Sigmoid colon (tissue), 6 donors: ENCODE measurements at regions not wholly inside any gene's neighbourhood (a gene's known extent, or its start where the extent isn't known, plus 50 kb on each side); places are given as distances from the start of the nearest gene placed in this dataset.
"Not testable (repeated sequence)": the region's sequence is repeated elsewhere in the genome, so short reads cannot be mapped to it uniquely, and the experiment has no call there.

Source experiments
- DNase-seq: peaks from one replicate; pipeline ENCODE4 v3.0.0-alpha.2; 2019
- H3K27ac ChIP-seq, 4 donors: fragments of 200-600 bp; sonication (generic); one replicate each; pipeline ENCODE4 v1.5.1; 2016 to 2019; ENCODE audit warnings: mild to moderate bottlenecking in 1 of 4
- H3K27me3 ChIP-seq, 3 donors: fragments of 200-600 bp; sonication (generic); one replicate each; pipeline ENCODE4 v1.5.1; 2019; ENCODE audit warnings: mild to moderate bottlenecking in 1 of 3
- H3K36me3 ChIP-seq, 4 donors: fragments of 200-600 bp; sonication (generic); one replicate each; pipeline ENCODE4 v1.5.1; 2016 to 2019
- H3K4me1 ChIP-seq, 4 donors: fragments of 200-600 bp; sonication (generic); one replicate each; pipeline ENCODE4 v1.5.1; 2017 to 2019
- H3K4me3 ChIP-seq, 4 donors: fragments of 200-600 bp; sonication (generic); one replicate each; pipeline ENCODE4 v1.5.1; 2017 to 2019; ENCODE audit warnings: mild to moderate bottlenecking in 2 of 4, moderate library complexity in 1 of 4
- H3K9me3 ChIP-seq, 4 donors: fragments of 200-600 bp in 3 of 4; sonication (generic) in 3 of 4; one replicate each; pipeline versions ENCODE4 v1.5.1 to v1.6.1; 2013 to 2019
- EP300 ChIP-seq, 4 donors: sonication (generic); formaldehyde crosslinking; IDR thresholded peaks; one replicate each; pipeline ENCODE4 v1.6.1; 2017; ENCODE audit warnings: antibody characterized with exemption in 4 of 4
- POLR2A ChIP-seq, 2 donors: fragments of 450-650 bp; IDR thresholded peaks; one replicate each; pipeline ENCODE4 v1.6.1; 2016; ENCODE audit warnings: antibody characterized with exemption in 2 of 2, mild to moderate bottlenecking in 2 of 2, moderate library complexity in 2 of 2
- POLR2AphosphoS5 ChIP-seq, 4 donors: sonication (generic); formaldehyde crosslinking; IDR thresholded peaks; one replicate each; pipeline ENCODE4 v1.6.1; 2017; ENCODE audit warnings: antibody characterized with exemption in 4 of 4
- WGBS, 2 donors: extraction: QIAGEN DNeasy Blood & Tissue Kit; methylation state at CpG; one replicate each; pipeline ENCODE4 v1.1.7; 2013; 5-methylcytosine and 5-hydroxymethylcytosine counted together
- intact Hi-C: fragments of 100-400 bp; cut with DNase I; formaldehyde crosslinking; loops from one replicate; pipeline ENCODE4 v1.15.1; 2023
- TF ChIP-seq, protein P1 (sequence below), 4 experiments: fragments of 450-650 bp in 3 of 4; fragments of 200-600 bp in 1 of 4; IDR thresholded peaks; one replicate each; pipeline ENCODE4 v1.5.1; 2016 to 2019; ENCODE audit warnings: antibody characterized with exemption in 4 of 4, mild to moderate bottlenecking in 3 of 4, moderate library complexity in 2 of 4
- donor health status: healthy with polysubstance abuse.
- donor health status: healthy.

DNA sequence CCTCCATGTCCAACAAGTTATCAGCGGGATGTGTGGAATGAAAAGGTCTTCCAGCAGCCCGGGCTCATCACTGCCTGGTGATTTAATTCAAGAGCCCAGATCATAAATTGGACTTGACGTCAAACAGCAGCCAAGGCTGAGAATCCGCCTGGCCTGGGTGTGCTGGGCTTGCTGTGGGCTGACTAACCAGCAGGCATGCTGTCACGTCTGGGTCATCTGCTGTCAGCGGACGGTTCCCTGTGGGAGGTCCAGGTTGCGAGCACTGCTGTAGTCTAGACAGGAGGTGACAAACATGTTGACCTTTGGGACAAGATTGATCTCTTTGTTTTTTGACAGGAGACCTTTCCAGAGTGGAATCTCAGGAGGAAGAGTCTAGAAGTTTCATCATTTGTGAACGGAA lies 289.7 kb downstream of the OSTF1 start:
- Histone ChIP-seq H3K27me3 (no peaks in the 10 kb centered on the region), H3K4me1 (peaks cover 0 to 4% (median 0%) of the 10 kb centered on the region in 4 donors), H3K4me3 (no peak overlapping the region), H3K36me3 (no peaks in the 10 kb centered on the region), H3K9me3 (peaks cover 0 to 4% (median 0%) of the 10 kb centered on the region in 4 donors), H3K27ac (peak overlapping the region in 1 of 4 donors; percentile 55)
- peak; percentile 76 for DNase-seq
- TF ChIP-seq POLR2A (IDR thresholded peaks at IDR 0.05) (no peak), POLR2AphosphoS5 (IDR thresholded peaks at IDR 0.05) (peak in 2 of 4 donors; percentile 20 to 21), EP300 (IDR thresholded peaks at IDR 0.05) (no peak)
- TF ChIP-seq, protein P1, sequence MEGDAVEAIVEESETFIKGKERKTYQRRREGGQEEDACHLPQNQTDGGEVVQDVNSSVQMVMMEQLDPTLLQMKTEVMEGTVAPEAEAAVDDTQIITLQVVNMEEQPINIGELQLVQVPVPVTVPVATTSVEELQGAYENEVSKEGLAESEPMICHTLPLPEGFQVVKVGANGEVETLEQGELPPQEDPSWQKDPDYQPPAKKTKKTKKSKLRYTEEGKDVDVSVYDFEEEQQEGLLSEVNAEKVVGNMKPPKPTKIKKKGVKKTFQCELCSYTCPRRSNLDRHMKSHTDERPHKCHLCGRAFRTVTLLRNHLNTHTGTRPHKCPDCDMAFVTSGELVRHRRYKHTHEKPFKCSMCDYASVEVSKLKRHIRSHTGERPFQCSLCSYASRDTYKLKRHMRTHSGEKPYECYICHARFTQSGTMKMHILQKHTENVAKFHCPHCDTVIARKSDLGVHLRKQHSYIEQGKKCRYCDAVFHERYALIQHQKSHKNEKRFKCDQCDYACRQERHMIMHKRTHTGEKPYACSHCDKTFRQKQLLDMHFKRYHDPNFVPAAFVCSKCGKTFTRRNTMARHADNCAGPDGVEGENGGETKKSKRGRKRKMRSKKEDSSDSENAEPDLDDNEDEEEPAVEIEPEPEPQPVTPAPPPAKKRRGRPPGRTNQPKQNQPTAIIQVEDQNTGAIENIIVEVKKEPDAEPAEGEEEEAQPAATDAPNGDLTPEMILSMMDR (IDR thresholded peaks at IDR 0.05): no peak
- intact Hi-C loops: no loop called here
- WGBS, 2 donors: 75 to 81% methylated on average over 9 of the region's 9 CpGs

DNA sequence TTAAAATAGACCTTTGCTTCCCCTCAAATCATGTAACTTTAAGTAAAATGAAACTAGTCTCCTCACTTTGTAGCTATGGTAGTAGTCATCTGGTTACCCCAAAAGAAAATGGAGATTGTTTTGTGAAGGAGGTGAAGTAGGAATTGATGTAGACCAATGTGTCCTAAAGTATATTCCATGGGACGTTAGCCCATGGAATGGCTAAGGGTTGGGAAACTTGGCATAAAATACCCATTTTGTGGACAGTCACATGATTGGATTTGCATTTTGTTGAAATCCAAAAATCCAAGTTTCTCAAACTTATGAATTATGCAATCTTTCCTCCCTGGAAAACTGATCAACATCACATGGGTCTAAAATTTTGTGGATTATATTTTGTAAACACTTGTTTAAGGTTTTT lies 290.6 kb downstream of the OSTF1 start:
- intact Hi-C loops: no loop called here
- TF ChIP-seq POLR2AphosphoS5 (IDR thresholded peaks at IDR 0.05): peak in 1 of 4 donors; percentile 24
- TF ChIP-seq, protein P1 (IDR thresholded peaks at IDR 0.05): no peak
- H3K4me1 ChIP-seq: peaks cover 0 to 4% (median 0%) of the 10 kb centered on the region in 4 donors
- no peaks in the 10 kb centered on the region for H3K27me3 ChIP-seq
- H3K27ac ChIP-seq: peak overlapping the region in 1 of 4 donors; percentile 55
- H3K36me3 ChIP-seq: no peaks in the 10 kb centered on the region
- WGBS, 2 donors: 82 to 88% methylated on average over 1 of the region's 1 CpG
- DNase-seq: no peak
- no peak overlapping the region for H3K4me3 ChIP-seq
- H3K9me3 ChIP-seq: peaks cover 0 to 3% (median 1%) of the 10 kb centered on the region in 4 donors

- 51 to 86% methylated on average over 2 of the region's 2 CpGs for WGBS, 2 donors
- intact Hi-C loops: no loop called here
Observed at GRCh38 chr9:75382126-75382525, 293.8 kb downstream of the OSTF1 start.

GRCh38 chr9:75383420-75384034 lies 295.2 kb downstream of the OSTF1 start:
- H3K27me3 ChIP-seq, H3K4me1 ChIP-seq, H3K36me3 ChIP-seq, H3K4me3 ChIP-seq, H3K9me3 ChIP-seq, DNase-seq, H3K27ac ChIP-seq, intact Hi-C loops: not testable (repeated sequence)
- WGBS, 2 donors: 81 to 94% methylated on average over 1 of the region's 1 CpG

More at GRCh38 chr9:75382126-75382525, 293.8 kb downstream of the OSTF1 start:
- Histone ChIP-seq H3K36me3 (no peaks in the 10 kb centered on the region), H3K4me1 (peaks cover 0 to 4% (median 0%) of the 10 kb centered on the region in 4 donors), H3K9me3 (peaks cover 0 to 8% (median 3%) of the 10 kb centered on the region in 4 donors), H3K4me3 (no peak overlapping the region), H3K27me3 (no peaks in the 10 kb centered on the region), H3K27ac (no peak overlapping the region)
- TF ChIP-seq, protein P1 (IDR thresholded peaks at IDR 0.05): no peak
- TF ChIP-seq POLR2AphosphoS5 (IDR thresholded peaks at IDR 0.05) (no peak), EP300 (IDR thresholded peaks at IDR 0.05) (no peak), POLR2A (IDR thresholded peaks at IDR 0.05) (no peak)
- no peak for DNase-seq

GRCh38 chr9:75385236-75385635 lies 296.9 kb downstream of the OSTF1 start:
- no peak for DNase-seq
- H3K36me3 ChIP-seq: no peaks in the 10 kb centered on the region
- intact Hi-C loops: no loop called here
- no peaks in the 10 kb centered on the region for H3K4me1 ChIP-seq
- no peak overlapping the region for H3K27ac ChIP-seq
- no peak overlapping the region for H3K4me3 ChIP-seq
- no peaks in the 10 kb centered on the region for H3K27me3 ChIP-seq
- TF ChIP-seq, protein P1 (IDR thresholded peaks at IDR 0.05): no peak
- TF ChIP-seq POLR2AphosphoS5 (IDR thresholded peaks at IDR 0.05): no peak
- TF ChIP-seq POLR2A (IDR thresholded peaks at IDR 0.05): no peak
- TF ChIP-seq EP300 (IDR thresholded peaks at IDR 0.05): no peak
- peaks cover 0 to 8% (median 3%) of the 10 kb centered on the region in 4 donors for H3K9me3 ChIP-seq
